ENCODE measurements at regions not wholly inside any gene's neighbourhood (a gene's known extent, or its start where the extent isn't known, plus 50 kb on each side); places are given as distances from the start of the nearest gene placed in this dataset.
A peak's percentile ranks its signal among the peaks of the same experiment; 100 is the strongest.
"Not testable (repeated sequence)": the region's sequence is repeated elsewhere in the genome, so short reads cannot be mapped to it uniquely, and the experiment has no call there.

DNA sequence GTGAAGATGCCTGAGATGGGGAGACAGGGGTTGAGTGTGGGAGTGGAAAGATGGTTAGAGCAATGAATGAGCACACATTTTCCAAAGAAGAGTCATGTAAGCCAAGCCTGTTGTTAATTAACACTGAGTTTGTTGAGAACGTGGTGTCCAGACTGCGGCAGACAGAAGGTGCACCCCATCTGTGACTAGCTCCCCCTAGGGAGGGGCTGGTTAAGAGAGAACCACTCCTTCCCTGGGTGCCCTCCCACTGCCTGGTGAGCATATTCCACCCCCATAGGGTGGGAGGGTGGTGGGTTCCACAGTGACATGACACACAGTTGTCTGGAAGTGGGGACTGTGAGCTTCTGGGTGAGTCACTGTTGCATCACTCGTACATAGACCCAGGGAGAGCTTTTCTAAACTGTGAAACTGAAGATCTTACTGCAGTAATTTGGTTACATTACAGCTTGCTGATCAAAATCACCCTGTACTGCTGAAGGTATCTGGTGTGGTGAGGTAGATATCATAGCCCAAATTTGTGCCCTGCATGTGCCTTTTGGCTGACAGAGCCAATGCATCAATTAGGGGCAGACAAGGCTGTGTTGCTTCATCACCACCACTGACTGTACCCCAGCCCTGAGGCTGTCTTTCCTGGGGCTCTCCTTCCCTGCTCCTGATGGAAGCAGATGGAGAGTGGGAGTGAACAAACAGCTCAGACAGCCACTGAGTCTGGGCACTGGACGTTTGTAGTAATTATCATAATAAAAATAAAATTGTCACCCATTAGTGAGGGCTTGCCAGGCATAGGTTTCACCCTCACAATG is 150.9 kb downstream of the EMP1 start:
- peak; percentile 29 for DNase-seq (ENCODE audit: low spot score)

DNA sequence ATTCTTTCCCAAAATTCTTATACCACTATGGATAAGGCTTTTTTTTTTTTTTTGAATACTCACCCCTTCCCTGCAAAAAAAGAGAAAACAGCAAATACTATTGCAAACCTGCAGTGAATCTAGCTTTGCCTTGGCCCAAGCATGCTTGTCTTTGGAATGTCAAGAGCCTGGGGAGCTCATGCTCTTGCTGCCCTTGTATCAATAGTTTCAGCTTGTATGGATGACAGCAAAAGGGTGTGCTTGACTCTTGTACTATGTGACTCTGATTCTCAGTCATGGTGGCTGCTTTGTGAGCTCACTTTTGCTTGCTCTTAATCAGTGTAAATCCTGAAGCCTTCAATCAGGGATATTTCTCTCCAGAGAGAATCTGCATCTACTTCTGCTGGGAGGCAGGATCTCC is 149.2 kb downstream of the EMP1 start:
- DNase-seq (ENCODE audit: low spot score) = no peak

- DNase-seq (ENCODE audit: low spot score) = no peak
These were observed 146.8 kb downstream of the EMP1 start for GRCh38 chr12:13343375-13343774.

DNA sequence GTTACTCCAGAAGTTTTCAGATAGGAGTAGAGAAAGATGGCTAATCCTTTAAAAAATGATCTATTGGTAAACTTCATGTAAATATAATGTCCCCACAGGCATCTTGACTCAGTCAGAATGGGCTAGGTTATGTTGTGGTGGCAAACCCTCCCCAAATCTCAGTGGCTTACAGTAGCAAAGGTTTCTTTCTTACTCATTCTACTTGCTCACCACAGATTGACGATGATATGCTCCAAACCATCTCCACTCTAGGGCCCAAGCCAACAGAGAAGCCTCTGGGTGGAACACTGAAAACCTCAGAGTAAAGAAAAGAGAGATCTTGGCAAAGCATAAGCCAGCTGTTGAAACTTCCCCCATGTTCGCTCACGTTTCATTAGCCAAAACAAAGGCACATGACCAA is 146.4 kb downstream of the EMP1 start:
- no peak for DNase-seq (ENCODE audit: low spot score)

DNA sequence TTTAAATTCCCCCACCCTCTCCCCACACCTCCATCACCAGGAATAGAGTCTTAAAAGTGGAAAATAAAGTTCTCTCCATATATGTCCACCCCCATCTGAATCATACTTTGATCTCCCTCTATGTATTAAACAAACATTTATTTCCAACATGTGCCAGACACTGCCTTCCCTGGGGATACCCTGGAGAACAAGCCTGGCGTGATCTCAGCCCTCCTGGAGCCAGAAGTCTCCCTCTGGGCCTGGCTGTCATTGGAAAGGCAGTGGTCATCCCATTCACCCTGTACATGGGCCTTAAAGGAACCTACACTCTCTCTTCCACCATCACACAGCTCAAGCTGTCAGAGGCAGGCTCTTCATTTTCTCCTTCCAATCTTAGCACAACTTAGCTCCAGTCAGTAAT is 143.6 kb downstream of the EMP1 start:
- DNase-seq (ENCODE audit: low spot score) = no peak

DNA sequence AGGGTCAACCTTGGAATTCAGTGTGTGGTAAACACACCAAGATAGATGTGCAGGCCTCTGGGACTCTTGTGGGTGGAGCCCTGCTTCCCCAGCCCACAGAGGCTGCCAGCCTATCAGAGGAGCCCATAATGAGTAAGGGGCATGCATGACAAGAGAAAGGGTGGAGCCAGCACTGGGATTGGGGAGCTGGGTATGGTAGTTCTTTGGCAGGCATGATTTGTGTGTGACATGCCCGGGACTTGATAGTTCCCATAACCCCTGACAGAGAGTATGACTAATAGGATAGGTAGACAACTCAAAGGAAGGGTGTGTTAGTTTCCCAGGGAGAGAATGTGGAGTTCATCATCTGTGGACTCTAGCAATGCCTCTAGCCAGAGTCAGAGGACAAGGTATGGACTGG is 143.0 kb downstream of the EMP1 start:
- no peak for DNase-seq (ENCODE audit: low spot score)

- no peak for DNase-seq (ENCODE audit: low spot score)
These were observed 142.6 kb downstream of the EMP1 start for GRCh38 chr12:13339091-13339490.

- no peak for DNase-seq (ENCODE audit: low spot score)
These were observed 141.3 kb downstream of the EMP1 start for GRCh38 chr12:13337791-13338190.

DNA sequence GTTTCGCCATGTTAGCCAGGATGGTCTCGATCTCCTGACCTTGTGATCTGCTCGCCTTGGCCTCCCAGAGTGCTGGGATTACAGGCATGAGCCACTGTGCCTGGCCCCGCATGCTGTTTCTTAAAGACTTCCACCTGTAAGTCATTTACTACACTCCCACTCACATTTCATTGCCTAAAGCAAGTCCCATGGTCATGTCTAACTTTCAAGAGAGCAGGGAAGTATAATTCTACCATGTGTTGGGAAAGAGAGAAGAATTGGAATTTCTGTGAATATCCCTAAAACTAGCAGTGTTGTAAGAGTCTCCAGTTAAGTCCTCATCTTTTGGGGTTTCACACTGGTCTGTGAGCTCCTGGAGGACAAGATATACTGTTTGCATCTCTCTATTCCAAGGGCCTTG is 139.7 kb downstream of the EMP1 start:
- no peak for DNase-seq (ENCODE audit: low spot score)

- no peak for DNase-seq (ENCODE audit: low spot score)
These were observed 132.0 kb downstream of the EMP1 start for GRCh38 chr12:13328535-13328934.

GRCh38 chr12:13326076-13326475 is 129.6 kb downstream of the EMP1 start:
- no peak for DNase-seq (ENCODE audit: low spot score)

DNA sequence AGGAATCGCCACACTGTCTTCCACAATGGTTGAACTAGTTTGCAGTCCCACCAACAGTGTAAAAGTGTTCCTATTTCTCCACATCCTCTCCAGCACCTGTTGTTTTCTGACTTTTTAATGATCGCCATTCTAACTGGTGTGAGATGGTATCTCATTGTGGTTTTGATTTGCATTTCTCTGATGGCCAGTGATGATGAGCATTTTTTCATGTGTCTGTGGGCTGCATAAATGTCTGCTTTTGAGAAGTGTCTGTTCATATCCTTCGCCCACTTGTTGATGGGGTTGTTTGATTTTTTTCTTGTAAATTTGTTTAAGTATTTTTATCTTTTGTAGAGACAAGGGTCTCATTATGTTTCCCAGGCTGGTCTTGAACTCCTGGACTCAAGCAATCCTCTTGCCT is 128.5 kb downstream of the EMP1 start:
- DNase-seq (ENCODE audit: low spot score) = not testable (repeated sequence)

- no peak for DNase-seq (ENCODE audit: low spot score)
These were observed 121.9 kb downstream of the EMP1 start for GRCh38 chr12:13318231-13319015.

- no peak for DNase-seq (ENCODE audit: low spot score)
These were observed 120.2 kb downstream of the EMP1 start for GRCh38 chr12:13316587-13317246.

DNA sequence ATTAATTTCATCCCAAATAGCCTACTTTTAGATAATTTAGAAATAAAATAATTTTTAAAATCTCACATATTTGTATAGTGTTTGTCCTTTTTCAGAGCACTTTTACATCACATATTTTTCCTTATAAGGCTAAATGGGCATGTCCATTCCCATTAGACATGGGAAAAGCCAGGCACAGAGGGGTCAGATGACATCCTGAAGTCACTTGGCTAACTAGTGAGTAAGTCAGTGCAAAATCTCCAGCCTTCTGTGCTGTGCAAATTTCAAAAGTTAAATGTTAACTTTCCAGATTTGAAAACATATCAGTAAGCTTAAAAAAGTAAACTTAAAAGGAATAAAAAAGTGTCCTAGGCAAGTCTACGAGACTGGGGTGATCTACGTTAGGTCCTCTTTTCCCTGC is 117.4 kb downstream of the EMP1 start:
- no peak for DNase-seq (ENCODE audit: low spot score)

DNA sequence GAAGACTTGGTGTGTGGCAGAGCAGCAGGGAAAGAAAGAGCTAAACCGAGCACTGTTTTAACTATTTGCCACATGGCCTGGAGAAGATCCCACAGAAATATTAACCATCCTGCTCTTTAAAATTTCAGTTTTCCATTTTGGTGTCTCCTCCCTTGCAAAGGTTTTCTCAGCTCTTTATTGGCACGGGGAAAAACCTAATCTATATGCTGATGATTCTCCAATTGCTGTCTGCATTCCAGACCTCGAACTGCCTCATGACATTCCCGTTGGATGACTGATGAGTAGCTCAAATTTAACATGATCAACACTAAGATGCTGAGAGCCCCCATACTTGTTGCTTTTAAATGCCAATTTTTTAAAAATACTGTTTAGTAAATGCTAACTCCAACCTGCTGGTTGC is 115.0 kb downstream of the EMP1 start:
- DNase-seq (ENCODE audit: low spot score) = no peak

DNA sequence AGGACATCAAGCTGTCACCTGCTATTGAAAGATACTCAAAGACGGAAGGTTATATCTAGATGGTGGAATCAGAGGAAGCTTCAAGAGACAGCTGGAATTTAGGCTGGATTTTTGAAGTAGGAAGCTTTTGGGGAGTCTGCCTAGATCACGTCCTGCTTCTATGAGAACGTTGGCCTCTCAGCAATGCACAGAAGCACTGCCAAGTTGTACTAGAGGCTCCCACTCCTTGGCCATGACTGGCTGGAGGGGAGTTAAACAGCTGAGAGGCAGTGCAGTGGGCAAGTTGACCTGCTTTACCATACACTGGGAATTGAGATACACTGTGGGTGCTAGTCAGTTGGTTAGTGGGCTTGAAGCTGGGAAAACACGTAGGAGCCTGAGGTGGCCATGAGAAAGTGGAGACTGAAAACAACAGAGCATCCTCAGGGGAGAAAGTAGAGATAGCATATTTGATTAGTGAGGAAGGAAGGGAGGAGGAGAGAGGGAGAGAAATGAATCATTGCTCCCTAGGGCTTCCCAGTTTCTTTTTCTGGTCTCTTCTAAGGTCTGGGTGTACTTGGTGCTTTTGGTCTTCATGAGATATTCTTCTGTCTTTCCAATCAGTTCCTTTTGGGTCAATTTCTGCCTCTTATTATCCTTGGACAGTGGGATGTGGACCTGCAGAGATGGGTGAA is 110.8 kb downstream of the EMP1 start:
- DNase-seq (ENCODE audit: low spot score) = no peak

DNA sequence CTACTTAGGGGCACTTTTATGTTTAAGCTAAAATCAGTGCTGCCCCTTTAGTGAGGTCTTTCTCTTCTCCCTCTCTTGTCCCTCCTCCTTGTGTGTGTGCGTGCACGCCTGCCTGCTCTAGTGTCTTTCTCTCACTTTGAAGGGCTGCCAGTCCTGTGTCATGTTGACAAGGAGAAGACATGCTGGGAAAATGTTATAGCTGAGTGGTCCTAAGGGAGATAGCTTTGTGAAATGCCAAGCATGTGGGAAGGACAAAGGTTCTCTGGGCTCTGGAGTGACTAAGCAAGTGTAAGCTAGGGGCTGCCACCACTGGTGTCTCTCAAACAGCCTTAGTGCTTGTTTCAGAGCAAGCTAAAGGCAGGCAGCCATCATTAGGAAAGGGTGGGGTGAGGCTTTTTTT is 108.4 kb downstream of the EMP1 start:
- no peak for DNase-seq (ENCODE audit: low spot score)

DNA sequence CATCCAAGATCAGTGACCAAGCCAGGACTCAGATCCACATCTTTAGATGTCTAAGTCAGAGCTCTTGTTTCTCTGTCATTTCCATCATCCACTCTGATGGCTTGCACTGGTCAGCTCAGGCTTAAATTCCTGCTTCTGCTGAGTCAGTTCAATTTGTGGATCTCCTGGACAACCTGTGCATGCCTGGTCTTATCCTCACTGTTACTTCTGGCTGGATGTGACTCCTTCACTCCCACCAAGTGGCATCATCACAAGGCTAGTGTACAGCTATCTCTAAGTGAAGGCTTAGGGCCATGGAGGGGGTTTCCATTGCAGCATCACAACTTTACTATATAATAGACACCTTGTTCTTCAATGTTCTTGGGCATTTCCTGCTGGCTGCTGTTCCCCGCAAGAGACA is 102.9 kb downstream of the EMP1 start:
- no peak for DNase-seq (ENCODE audit: low spot score)

DNA sequence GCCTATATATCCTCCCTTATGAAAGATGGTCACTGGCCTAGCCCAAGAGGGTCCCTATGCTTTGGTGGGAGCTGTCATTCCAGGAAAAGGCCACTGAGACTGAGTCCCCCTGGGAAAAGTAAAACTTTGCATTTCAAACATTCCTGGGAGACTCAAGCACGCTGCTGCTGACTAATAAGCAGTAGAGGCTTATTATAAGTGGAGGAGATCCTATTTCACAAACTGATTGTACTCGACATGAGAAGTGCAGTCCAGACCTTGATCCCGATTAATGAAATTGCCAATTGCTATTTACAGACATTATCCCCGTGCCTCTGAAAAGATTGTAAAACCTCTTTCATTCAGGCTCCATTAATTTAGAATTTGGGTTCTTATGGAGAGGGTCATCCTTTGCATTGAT is 96.6 kb downstream of the EMP1 start:
- peak; percentile 22 for DNase-seq (ENCODE audit: low spot score)

- no peak for DNase-seq (ENCODE audit: low spot score)
These were observed 93.2 kb downstream of the EMP1 start for GRCh38 chr12:13289653-13290289.
